IMR-90 (cell line): ENCODE measurements at regions not wholly inside any gene's neighbourhood (a gene's known extent, or its start where the extent isn't known, plus 50 kb on each side); places are given as distances from the start of the nearest gene placed in this dataset.

ENCODE experiments used
- ATAC-seq: fragments of 200-7000 bp; cut with Tn5 transposase; 2 replicates; pipeline ENCODE4 v1.9.1; 2020; ENCODE audit warnings: low read depth, mild to moderate bottlenecking, moderate library complexity
- BruUV-seq: library from RNA; stranded (reverse); fragments of 400-500 nt; replicated peaks from 2 replicates; lab custom pipeline; 2021; lab: Mats Ljungman, UMichigan
- CTCF ChIA-PET: fragments of 300-600 bp; formaldehyde crosslinking; extraction: SDS; loops from one replicate; lab custom pipeline; 2021; ENCODE audit warnings: antibody characterized with exemption; lab: Yijun Ruan, JAX
- POLR2A ChIA-PET: fragments of 300-600 bp; sonication (Branson Sonifier 250); formaldehyde crosslinking; loops from one replicate; lab custom pipeline; 2022; ENCODE audit warnings: antibody characterized with exemption; ENCODE audit not compliant: unreplicated experiment; lab: Charles Lee
- DNase-seq: peaks from one replicate; pipeline ENCODE4 v3.0.0; 2013
- H2AFZ ChIP-seq: replicated peaks from 2 replicates; pipeline ENCODE3; 2013; ENCODE audit warnings: low read length, mild to moderate bottlenecking; ENCODE audit not compliant: poor library complexity
- H2AK5ac ChIP-seq: 2 replicates; pipeline ENCODE4 v1.6.1; 2013; ENCODE audit warnings: low read depth, low read length, inconsistent platforms
- H2AK9ac ChIP-seq: replicated peaks from 2 replicates; pipeline ENCODE3; 2013; ENCODE audit warnings: mild to moderate bottlenecking, low read depth, low read length, moderate library complexity; ENCODE audit not compliant: poor library complexity
- H2BK120ac ChIP-seq: 2 replicates; pipeline ENCODE4 v1.6.1; 2013; ENCODE audit warnings: low read depth, low read length, inconsistent platforms
- H2BK15ac ChIP-seq: 3 replicates; pipeline ENCODE4 v1.6.1; 2013; ENCODE audit warnings: low read depth, low read length, inconsistent platforms
- H2BK20ac ChIP-seq: 2 replicates; pipeline ENCODE4 v1.6.1; 2013; ENCODE audit warnings: low read depth, mild to moderate bottlenecking, inconsistent platforms, low read length, moderate library complexity
- H2BK5ac ChIP-seq: 2 replicates; pipeline ENCODE4 v1.6.1; 2013; ENCODE audit warnings: mild to moderate bottlenecking, low read depth, low read length, inconsistent platforms; ENCODE audit not compliant: poor library complexity, severe bottlenecking
- H3K14ac ChIP-seq: replicated peaks from 2 replicates; pipeline ENCODE4 v1.6.1; 2013; ENCODE audit warnings: low read depth, low read length, inconsistent platforms
- H3K18ac ChIP-seq: 2 replicates; pipeline ENCODE4 v1.6.1; 2013; ENCODE audit warnings: low read depth, low read length, control low read depth
- H3K23ac ChIP-seq: 2 replicates; pipeline ENCODE4 v1.6.1; 2013; ENCODE audit warnings: low read depth, low read length, inconsistent platforms
- H3K27ac ChIP-seq: 2 replicates; pipeline ENCODE4 v1.5.1; 2013; ENCODE audit warnings: mild to moderate bottlenecking, control low read depth, low read length; ENCODE audit not compliant: insufficient read depth
- H3K27me3 ChIP-seq: 2 replicates; pipeline ENCODE4 v1.6.1; 2013; ENCODE audit warnings: low read length; ENCODE audit not compliant: control insufficient read depth, insufficient read depth
- H3K36me3 ChIP-seq: 2 replicates; pipeline ENCODE4 v1.6.1; 2013; ENCODE audit warnings: low read length, mixed read lengths; ENCODE audit not compliant: control insufficient read depth, insufficient read depth
- H3K4ac ChIP-seq: 2 replicates; pipeline ENCODE4 v1.6.1; 2013; ENCODE audit warnings: low read depth, low read length, inconsistent platforms
- H3K4me1 ChIP-seq: 2 replicates; pipeline ENCODE4 v1.6.1; 2013; ENCODE audit warnings: low read length, mixed read lengths; ENCODE audit not compliant: control insufficient read depth, insufficient read depth
- H3K4me2 ChIP-seq: 2 replicates; pipeline ENCODE4 v1.6.1; 2013; ENCODE audit warnings: low read depth, mild to moderate bottlenecking, control low read depth, low read length, moderate library complexity
- H3K4me3 ChIP-seq: 2 replicates; pipeline ENCODE4 v1.5.1; 2013; ENCODE audit warnings: low read depth, mild to moderate bottlenecking, control low read depth, low read length, moderate library complexity; ENCODE audit not compliant: insufficient read depth
- H3K56ac ChIP-seq: 2 replicates; pipeline ENCODE4 v1.6.1; 2013; ENCODE audit warnings: low read length, inconsistent platforms; ENCODE audit not compliant: insufficient read depth; ENCODE audit errors: extremely low read depth
- H3K79me1 ChIP-seq, 2 experiments: 2 replicates each; pipeline ENCODE4 v1.6.1; 2013; ENCODE audit warnings: low read length in 2 of 2, inconsistent platforms in 1 of 2, low read depth in 1 of 2
- H3K9ac ChIP-seq: 2 replicates; pipeline ENCODE4 v1.6.1; 2013; ENCODE audit warnings: low read depth, low read length, control low read depth
- H3K9me1 ChIP-seq: 2 replicates; pipeline ENCODE4 v1.6.1; 2013; ENCODE audit warnings: low read length, inconsistent platforms; ENCODE audit not compliant: insufficient read depth
- H3K9me3 ChIP-seq: 2 replicates; pipeline ENCODE4 v1.6.1; 2013; ENCODE audit warnings: low read length; ENCODE audit not compliant: control insufficient read depth, insufficient read depth
- H4K20me1 ChIP-seq: 2 replicates; pipeline ENCODE4 v1.6.1; 2013; ENCODE audit warnings: low read length, inconsistent platforms; ENCODE audit not compliant: insufficient read depth
- H4K5ac ChIP-seq: 2 replicates; pipeline ENCODE4 v1.6.1; 2013; ENCODE audit warnings: mild to moderate bottlenecking, low read depth, low read length, control low read depth
- H4K8ac ChIP-seq, 2 experiments: 2 replicates each; pipeline ENCODE4 v1.6.1; 2013; ENCODE audit warnings: low read depth in 2 of 2, low read length in 2 of 2, control low read depth in 1 of 2, inconsistent platforms in 1 of 2
- H4K91ac ChIP-seq: 2 replicates; pipeline ENCODE4 v1.6.1; 2013; ENCODE audit warnings: low read depth, low read length, inconsistent platforms; ENCODE audit not compliant: insufficient read depth
- MXI1 ChIP-seq: IDR thresholded peaks from 2 replicates; pipeline ENCODE4 v1.6.1; 2012; ENCODE audit warnings: low read depth, mild to moderate bottlenecking, low read length, moderate library complexity, borderline replicate concordance
- dilution Hi-C: fragments of 300-500 bp; cut with HindIII; formaldehyde crosslinking; loops from one replicate; pipeline ENCODE4 v1.14.3; 2018; ENCODE audit warnings: low sequenced_read_pairs; ENCODE audit not compliant: unreplicated experiment
- in situ Hi-C: fragments of 300-500 bp; cut with MboI; formaldehyde crosslinking; loops from 3 replicates; pipeline ENCODE4 v1.14.3; 2019; ENCODE audit warnings: low sequenced_read_pairs, inconsistent platforms, mixed read lengths
- intact Hi-C: fragments of 100-400 bp; cut with micrococcal nuclease; formaldehyde crosslinking; loops from 2 replicates; pipeline ENCODE4 v1.10.0; 2022

GRCh38 chr4:164606478-164606877 lies 147.5 kb upstream of the SMIM31 start:
- BruUV-seq = no TSS peak

More at GRCh38 chr4:164606478-164606877, 147.5 kb upstream of the SMIM31 start:
- ChIA-PET POLR2A (no interaction called here), CTCF (no interaction called here)
- H3K4ac ChIP-seq = no peak overlapping the region
- no peak overlapping the region for H3K4me2 ChIP-seq
- peaks cover 3% of the 10 kb centered on the region; the same call in 1 of the 2 replicates for H3K9me3 ChIP-seq
- H4K20me1 ChIP-seq = no peaks in the 10 kb centered on the region
- H3K4me3 ChIP-seq = no peak overlapping the region
- no peak overlapping the region for H3K23ac ChIP-seq
- H3K18ac ChIP-seq = no peak overlapping the region
- dilution Hi-C loops (no loop called here), in situ Hi-C loops (no loop called here), intact Hi-C loops (no loop called here)
- no peak overlapping the region for H2BK120ac ChIP-seq
- no peaks in the 10 kb centered on the region for H3K27me3 ChIP-seq
- H2AFZ ChIP-seq = no peak overlapping the region
- H2BK5ac ChIP-seq = no peak overlapping the region
- no peak overlapping the region for H3K56ac ChIP-seq
- no peak for TF ChIP-seq MXI1
- H3K36me3 ChIP-seq = no peaks in the 10 kb centered on the region
- no peak for ATAC-seq
- no peak overlapping the region for H3K27ac ChIP-seq
- H4K5ac ChIP-seq = no peak overlapping the region
- no peak overlapping the region for H4K8ac ChIP-seq
- H3K4me1 ChIP-seq = no peaks in the 10 kb centered on the region
- H2AK5ac ChIP-seq = no peak overlapping the region
- H3K79me1 ChIP-seq = no peaks in the 10 kb centered on the region
- H2BK15ac ChIP-seq = no peak overlapping the region
- H2AK9ac ChIP-seq = no peak overlapping the region
- H2BK20ac ChIP-seq = no peak overlapping the region
- no peak overlapping the region for H3K9ac ChIP-seq
- DNase-seq = no peak
- no peak overlapping the region for H3K14ac ChIP-seq
- no peaks in the 10 kb centered on the region for H3K9me1 ChIP-seq
- no peak overlapping the region for H4K91ac ChIP-seq
